Activated naive CD4-positive, alpha-beta T cell treated with anti-CD3 and anti-CD28 coated beads, Interleukin-2, amount 10 ng/mL, durations not matched to agents 7 days and 5 days (primary cell): ENCODE measurements at regions not wholly inside any gene's neighbourhood (a gene's known extent, or its start where the extent isn't known, plus 50 kb on each side); places are given as distances from the start of the nearest gene placed in this dataset.
"Not testable (repeated sequence)": the region's sequence is repeated elsewhere in the genome, so short reads cannot be mapped to it uniquely, and the experiment has no call there.

Experiments used
- CTCF ChIA-PET: fragments of 350-600 bp; sonication (Branson Sonifier 250); formaldehyde crosslinking; loops from one replicate; lab custom pipeline; 2021; ENCODE audit warnings: antibody characterized with exemption; lab: Charles Lee
- DNase-seq: peaks from one replicate; pipeline ENCODE4 v3.0.0-alpha.2; 2020
- H3K27ac Mint-ChIP-seq: one replicate; pipeline ENCODE4 v1.8.0; 2021; ENCODE audit warnings: mild to moderate bottlenecking, moderate library complexity, mixed read lengths
- H3K27me3 Mint-ChIP-seq: one replicate; pipeline ENCODE4 v1.8.0; 2021; ENCODE audit warnings: mild to moderate bottlenecking, mixed read lengths
- H3K36me3 Mint-ChIP-seq: one replicate; pipeline ENCODE4 v1.8.0; 2021; ENCODE audit warnings: mixed read lengths
- H3K4me1 Mint-ChIP-seq: one replicate; pipeline ENCODE4 v1.8.0; 2021; ENCODE audit warnings: mixed read lengths
- H3K4me3 Mint-ChIP-seq: one replicate; pipeline ENCODE4 v1.8.0; 2021; ENCODE audit warnings: mild to moderate bottlenecking, moderate library complexity, mixed read lengths
- H3K9me3 Mint-ChIP-seq: one replicate; pipeline ENCODE4 v1.8.0; 2021; ENCODE audit warnings: mixed read lengths

DNA sequence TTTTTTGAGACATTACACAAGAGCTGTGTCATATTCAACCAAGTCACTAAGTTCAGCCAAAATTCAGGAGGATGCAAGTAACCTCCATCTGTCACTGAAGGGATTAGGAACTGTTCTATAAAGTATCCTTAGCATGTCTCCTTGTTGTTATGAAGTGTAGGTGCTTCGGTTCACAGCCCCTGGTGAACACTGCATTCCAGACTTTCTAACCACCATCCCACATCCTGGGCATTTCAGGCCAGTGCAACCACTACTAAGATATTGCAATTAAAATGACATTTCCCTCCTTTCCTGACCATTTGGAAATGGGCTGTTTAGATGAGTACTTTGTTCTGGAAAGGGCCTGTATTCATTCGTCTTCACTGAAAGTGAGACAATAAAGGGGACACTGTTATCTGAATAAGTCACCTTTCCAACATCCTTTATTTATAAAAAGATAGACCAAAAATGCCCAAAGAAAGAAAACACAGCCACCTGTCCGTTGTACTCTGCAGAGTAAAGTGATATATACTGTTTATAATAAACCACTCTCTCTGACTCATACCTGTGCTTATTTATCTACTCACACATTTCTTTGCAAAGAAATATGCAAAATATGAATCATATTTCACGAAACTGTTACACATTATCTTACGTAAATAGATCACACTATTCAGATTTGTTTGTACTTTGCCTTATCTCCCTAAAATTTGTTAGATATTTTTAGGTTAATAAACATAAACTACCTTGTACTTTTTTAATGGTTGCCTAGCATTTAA is 861.9 kb downstream of the CDH18 start:
- Mint-ChIP-seq H3K4me1 (no peaks in the 10 kb centered on the region), H3K27me3 (no peaks in the 10 kb centered on the region), H3K27ac (no peak overlapping the region), H3K4me3 (no peak overlapping the region), H3K36me3 (no peaks in the 10 kb centered on the region), H3K9me3 (peaks cover 15% of the 10 kb centered on the region)
- CTCF ChIA-PET: no interaction called here
- DNase-seq: no peak

DNA sequence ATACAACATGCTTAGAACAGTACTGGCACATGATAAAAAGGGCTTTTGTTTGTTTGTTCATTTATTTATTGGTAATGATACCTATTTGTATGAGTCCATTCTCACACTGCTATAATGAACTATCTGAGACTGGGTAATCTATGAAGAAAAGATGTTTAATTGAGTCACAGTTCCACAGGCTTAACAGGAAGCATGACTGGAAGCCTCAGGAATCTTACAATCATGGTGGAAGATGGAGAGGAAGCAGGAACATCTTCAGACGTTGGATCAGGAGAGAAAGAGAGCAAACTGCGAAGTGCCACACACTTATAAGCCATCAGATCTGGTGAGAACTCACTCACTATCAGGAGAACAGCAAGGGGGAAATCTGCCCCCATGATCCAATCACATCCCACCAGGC is 847.7 kb downstream of the CDH18 start:
- Mint-ChIP-seq H3K4me1 (no peaks in the 10 kb centered on the region), H3K9me3 (peaks cover 10% of the 10 kb centered on the region), H3K36me3 (no peaks in the 10 kb centered on the region), H3K4me3 (no peak overlapping the region), H3K27ac (no peak overlapping the region), H3K27me3 (no peaks in the 10 kb centered on the region)
- no peak for DNase-seq
- CTCF ChIA-PET: no interaction called here

DNA sequence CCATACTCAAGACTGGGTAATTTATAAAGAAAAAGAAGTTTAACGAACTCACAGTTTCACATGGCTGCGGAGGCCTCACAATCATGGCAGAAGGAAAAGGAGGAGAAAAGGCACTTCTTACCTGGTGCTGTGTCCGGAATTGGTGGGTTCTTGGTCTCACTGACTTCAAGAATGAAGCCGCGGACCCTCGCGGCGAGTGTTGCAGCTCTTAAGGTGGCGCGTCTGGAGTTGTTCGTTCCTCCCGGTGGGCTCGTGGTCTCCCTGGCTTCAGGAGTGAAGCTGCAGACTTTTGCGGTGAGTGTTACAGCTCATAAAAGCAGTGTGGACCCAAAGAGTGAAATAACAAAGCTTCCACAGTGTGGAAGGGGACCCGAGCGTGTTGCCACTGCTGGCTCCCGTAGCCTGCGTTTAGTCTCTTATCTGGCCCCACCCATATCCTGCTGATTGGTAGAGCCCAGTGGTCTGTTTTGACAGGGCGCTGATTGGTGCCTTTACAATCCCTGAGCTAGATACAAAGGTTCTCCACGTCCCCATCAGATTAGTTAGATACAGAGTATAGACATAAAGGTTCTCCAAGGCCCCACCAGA is 846.0 kb downstream of the CDH18 start:
- H3K27me3 Mint-ChIP-seq, H3K4me3 Mint-ChIP-seq, DNase-seq, H3K27ac Mint-ChIP-seq, H3K4me1 Mint-ChIP-seq, H3K36me3 Mint-ChIP-seq, CTCF ChIA-PET: not testable (repeated sequence)
- peaks cover 11% of the 10 kb centered on the region for H3K9me3 Mint-ChIP-seq

DNA sequence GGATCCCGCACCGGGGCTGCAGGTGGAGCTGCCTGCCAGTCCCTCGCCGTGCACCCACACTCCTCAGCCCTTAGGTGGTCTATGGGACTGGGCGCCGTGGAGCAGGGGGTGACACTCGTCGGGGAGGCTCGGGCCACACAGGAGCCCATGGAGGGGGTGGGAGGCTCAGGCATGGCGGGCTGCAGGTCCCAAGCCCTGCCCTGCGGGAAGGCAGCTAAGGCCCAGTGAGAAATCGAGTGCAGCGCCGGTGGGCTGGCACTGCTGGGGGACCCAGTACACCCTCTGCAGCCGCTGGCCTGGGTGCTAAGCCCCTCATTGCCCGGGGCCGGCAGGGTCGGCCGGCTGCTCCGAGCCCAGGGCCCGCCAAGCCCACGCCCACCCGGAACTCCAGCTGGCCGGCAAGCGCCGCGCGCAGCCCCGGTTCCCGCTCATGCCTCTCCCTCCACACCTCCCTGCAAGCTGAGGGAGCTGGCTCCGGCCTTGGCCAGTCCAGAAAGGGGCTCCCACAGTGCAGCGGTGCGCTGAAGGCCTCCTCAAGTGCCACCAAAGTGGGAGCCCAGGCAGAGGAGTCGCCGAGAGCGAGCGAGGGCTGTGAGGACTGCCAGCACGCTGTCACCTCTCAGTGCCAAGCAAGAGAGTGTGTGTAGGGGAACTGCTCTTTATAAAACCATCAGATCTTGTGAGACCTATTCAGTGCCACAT is 845.1 kb downstream of the CDH18 start:
- H3K36me3 Mint-ChIP-seq, H3K27me3 Mint-ChIP-seq, CTCF ChIA-PET, H3K4me3 Mint-ChIP-seq, H3K4me1 Mint-ChIP-seq, H3K27ac Mint-ChIP-seq, DNase-seq: not testable (repeated sequence)
- peaks cover 11% of the 10 kb centered on the region for H3K9me3 Mint-ChIP-seq

DNA sequence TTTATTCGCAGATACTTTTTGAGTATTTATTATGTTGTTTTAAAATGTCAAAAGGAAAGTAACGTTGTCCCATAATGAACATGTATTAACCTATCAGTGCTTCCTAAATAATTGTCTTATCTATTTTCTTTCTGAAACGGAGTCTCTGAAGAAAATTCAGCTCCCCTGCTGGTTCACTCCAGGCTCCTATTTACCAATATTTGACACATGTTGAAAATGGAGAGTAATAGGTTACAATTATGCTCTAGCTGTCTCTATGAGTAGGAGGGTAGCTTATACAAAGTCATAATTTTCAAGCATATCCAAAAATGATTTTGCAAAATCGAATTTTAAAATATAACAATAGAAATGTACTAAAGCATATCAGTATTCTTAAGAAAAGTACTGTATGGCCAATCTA is 844.1 kb downstream of the CDH18 start:
- CTCF ChIA-PET: no interaction called here
- H3K27ac Mint-ChIP-seq: no peak overlapping the region
- no peak for DNase-seq
- H3K27me3 Mint-ChIP-seq: no peaks in the 10 kb centered on the region
- no peaks in the 10 kb centered on the region for H3K4me1 Mint-ChIP-seq
- no peaks in the 10 kb centered on the region for H3K36me3 Mint-ChIP-seq
- peaks cover 14% of the 10 kb centered on the region for H3K9me3 Mint-ChIP-seq
- no peak overlapping the region for H3K4me3 Mint-ChIP-seq

DNA sequence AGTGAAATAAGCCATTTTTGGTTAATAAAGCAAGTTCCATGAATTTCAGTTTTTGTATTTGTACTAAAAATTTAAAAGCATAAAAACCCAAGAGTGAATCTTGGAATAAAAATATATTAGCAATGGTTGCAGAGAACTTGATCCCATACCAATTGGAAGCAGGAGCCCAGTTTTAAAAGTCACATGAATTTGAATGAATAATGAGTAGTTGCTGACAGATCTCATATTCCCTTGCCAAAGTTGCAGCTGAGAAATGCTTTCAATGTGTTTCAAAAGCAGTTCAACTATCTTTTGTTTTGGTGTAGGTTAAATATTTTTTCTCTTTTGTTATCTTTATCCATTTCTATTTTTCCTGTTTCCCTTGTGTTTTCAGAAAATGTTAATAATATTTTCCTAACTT is 818.6 kb downstream of the CDH18 start:
- Mint-ChIP-seq H3K4me1 (no peaks in the 10 kb centered on the region), H3K27ac (no peak overlapping the region), H3K9me3 (peaks cover 2% of the 10 kb centered on the region), H3K27me3 (no peaks in the 10 kb centered on the region), H3K4me3 (no peak overlapping the region), H3K36me3 (no peaks in the 10 kb centered on the region)
- CTCF ChIA-PET: no interaction called here
- no peak for DNase-seq

DNA sequence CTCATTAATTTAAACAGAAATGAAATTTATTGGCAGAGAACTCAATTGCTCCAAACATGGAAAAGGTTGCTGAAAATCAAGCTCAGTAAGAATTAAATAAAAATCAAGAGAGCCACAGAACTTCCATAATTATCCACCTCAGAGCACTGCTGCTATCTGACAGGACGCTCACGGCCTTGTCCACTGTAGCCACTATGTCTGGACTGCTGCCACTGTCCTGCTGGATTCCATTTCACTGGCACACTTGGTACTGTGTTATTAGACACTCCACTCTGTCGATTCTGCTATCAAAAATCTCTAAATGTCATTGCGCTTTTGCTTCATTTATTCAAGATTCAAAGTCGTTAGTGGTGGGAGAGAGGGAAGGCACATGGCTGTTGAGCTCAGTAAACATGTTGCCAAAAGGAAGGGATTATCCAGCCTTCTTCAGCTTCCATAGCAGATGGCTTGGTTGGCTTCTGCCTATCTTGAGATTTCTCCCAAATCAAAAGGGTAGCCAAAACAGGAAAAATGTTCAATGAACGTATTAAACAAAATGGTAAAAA is 815.0 kb downstream of the CDH18 start:
- H3K9me3 Mint-ChIP-seq: peaks cover 4% of the 10 kb centered on the region
- no peak overlapping the region for H3K4me3 Mint-ChIP-seq
- no peak for DNase-seq
- H3K27ac Mint-ChIP-seq: no peak overlapping the region
- no peaks in the 10 kb centered on the region for H3K36me3 Mint-ChIP-seq
- no peaks in the 10 kb centered on the region for H3K27me3 Mint-ChIP-seq
- H3K4me1 Mint-ChIP-seq: no peaks in the 10 kb centered on the region
- CTCF ChIA-PET: no interaction called here

DNA sequence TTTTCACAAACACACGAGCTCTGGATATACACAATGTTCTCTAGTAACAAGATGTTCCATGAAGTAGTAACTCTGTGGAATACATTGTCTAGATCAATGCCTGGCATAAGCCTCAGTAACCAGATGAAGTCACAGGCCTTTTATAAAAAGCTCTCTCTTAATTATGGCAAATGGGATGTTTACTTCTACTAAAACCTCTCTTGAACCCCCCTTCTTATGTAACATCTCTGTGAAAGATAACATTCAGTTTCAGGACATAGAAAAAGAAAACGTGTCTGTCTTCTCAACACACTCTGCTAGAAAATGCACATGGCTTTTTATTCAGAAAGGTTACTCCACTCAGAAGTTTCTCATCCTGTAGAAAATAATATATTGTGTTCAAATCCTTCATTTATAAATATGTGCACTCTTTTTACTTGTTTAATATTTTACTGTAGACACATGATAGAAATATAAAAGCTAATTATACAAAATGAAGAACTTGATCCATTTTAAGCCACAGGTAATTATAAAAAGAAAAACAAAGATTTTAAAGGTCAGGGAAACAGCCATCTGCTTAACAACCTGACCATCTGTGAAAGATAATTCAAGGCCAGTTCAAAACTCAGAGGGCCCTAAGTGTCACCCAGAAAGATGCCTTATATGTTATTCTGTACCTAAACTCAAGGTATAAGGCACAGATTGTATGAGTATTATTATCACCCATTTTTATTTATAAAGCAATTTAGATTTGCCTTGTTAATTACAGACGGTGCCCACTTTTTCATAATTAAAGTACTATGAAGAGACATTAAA is 812.0 kb downstream of the CDH18 start:
- no peaks in the 10 kb centered on the region for H3K4me1 Mint-ChIP-seq
- no peak for DNase-seq
- H3K36me3 Mint-ChIP-seq: no peaks in the 10 kb centered on the region
- CTCF ChIA-PET: no interaction called here
- peaks cover 6% of the 10 kb centered on the region for H3K9me3 Mint-ChIP-seq
- no peak overlapping the region for H3K4me3 Mint-ChIP-seq
- H3K27ac Mint-ChIP-seq: no peak overlapping the region
- H3K27me3 Mint-ChIP-seq: no peaks in the 10 kb centered on the region

DNA sequence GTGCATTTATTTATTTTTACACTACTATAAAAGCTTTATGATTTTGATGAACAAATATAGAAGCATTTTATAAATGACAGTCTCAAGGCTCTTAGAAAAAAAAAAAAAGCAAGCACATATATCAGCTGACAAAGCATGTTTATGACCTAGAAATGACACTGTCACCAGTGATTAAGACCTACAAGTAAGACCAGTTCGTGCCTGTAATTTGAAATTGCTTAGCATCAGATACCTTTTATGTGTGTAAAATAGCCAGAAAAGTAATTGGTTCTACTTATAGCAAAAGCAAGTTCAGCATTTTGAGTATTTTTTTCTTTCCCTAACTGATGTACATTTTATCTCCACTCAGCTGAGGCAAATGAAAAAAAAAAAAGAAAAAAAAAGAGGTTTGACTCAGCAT is 808.4 kb downstream of the CDH18 start:
- CTCF ChIA-PET: no interaction called here
- Mint-ChIP-seq H3K27me3 (no peaks in the 10 kb centered on the region), H3K9me3 (peaks cover 4% of the 10 kb centered on the region), H3K36me3 (no peaks in the 10 kb centered on the region), H3K27ac (no peak overlapping the region), H3K4me3 (no peak overlapping the region), H3K4me1 (no peaks in the 10 kb centered on the region)
- no peak for DNase-seq

DNA sequence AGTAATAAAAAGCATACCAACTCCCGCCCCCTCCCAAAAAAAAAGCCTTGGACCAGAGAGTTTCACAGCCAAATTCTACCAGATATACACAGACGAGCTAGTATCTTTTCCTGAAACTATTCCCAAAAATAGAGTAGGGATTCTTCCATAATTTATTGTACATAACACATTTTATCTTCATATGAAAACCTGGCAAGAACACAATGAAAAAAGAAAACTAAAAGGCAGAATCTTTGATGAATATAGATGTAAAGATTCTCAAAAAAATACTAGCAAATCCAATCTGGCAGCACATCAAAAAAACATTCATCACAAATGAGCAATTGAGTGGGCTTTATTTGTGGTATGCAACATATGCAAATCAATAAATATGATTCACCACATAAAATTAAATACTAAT is 798.8 kb downstream of the CDH18 start:
- Mint-ChIP-seq H3K27ac (no peak overlapping the region), H3K9me3 (peaks cover 5% of the 10 kb centered on the region), H3K27me3 (no peaks in the 10 kb centered on the region), H3K36me3 (no peaks in the 10 kb centered on the region), H3K4me1 (no peaks in the 10 kb centered on the region), H3K4me3 (no peak overlapping the region)
- no peak for DNase-seq
- CTCF ChIA-PET: no interaction called here

DNA sequence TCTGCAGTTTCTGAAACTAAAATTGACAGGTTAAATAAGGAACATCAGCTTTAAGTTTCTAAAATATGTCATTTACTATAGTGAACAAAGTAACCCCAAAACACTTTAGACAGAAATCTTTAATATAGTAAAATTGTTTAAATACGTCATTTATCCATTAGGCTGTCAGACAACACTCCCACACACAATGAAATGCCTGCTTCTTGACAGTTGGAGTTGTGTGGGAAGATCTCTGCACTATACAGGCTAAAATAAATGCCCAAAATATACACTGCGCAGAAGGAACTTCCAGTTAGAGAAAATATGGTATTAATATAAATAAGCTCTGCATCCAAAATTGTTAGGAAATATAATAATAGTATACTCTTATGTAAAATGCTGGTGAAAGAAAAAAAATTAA is 794.4 kb downstream of the CDH18 start:
- CTCF ChIA-PET: no interaction called here
- no peaks in the 10 kb centered on the region for H3K36me3 Mint-ChIP-seq
- H3K9me3 Mint-ChIP-seq: peaks cover 2% of the 10 kb centered on the region
- H3K4me1 Mint-ChIP-seq: no peaks in the 10 kb centered on the region
- no peak overlapping the region for H3K4me3 Mint-ChIP-seq
- DNase-seq: no peak
- no peak overlapping the region for H3K27ac Mint-ChIP-seq
- no peaks in the 10 kb centered on the region for H3K27me3 Mint-ChIP-seq

DNA sequence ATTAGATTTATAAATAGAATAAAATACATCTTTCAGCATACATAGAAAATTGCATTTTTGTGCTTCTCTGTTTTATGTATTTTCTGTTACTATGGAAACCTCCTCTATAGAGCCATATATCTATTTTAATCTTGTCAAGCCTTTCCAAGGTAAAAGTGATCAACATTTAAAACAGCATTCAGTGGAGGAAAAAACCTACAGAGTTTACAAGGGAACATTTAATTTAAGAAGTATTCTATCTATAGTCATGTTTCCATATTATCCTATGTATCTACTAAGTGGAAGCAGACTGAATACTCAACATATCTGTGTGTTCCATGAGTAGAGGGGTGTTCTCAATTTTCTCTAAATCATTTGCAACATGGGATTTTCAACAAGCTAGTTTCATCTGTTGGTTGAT is 791.4 kb downstream of the CDH18 start:
- CTCF ChIA-PET: no interaction called here
- Mint-ChIP-seq H3K36me3 (no peaks in the 10 kb centered on the region), H3K4me1 (no peaks in the 10 kb centered on the region), H3K4me3 (no peak overlapping the region), H3K27me3 (no peaks in the 10 kb centered on the region), H3K9me3 (no peaks in the 10 kb centered on the region), H3K27ac (no peak overlapping the region)
- DNase-seq: no peak

DNA sequence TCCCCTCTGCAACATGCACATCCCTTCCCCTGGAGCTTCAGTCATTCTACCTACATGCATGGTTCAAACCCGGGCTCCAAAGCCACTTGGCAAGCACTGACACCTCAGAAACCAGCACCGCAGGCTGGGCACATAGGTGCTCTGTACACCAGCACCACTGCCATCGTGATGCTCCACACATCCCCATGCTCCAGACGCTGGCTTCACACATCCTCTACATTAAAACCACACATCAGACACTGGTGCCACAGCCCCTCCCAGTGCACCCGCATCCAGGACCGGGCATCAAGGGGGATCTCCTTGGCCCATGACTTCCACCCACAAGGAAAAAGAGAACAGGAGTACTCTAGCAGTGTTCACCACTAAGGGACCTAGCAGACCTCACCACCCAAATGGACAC is 787.7 kb downstream of the CDH18 start:
- no peak overlapping the region for H3K4me3 Mint-ChIP-seq
- DNase-seq: no peak
- CTCF ChIA-PET: no interaction called here
- no peak overlapping the region for H3K27ac Mint-ChIP-seq
- H3K4me1 Mint-ChIP-seq: no peaks in the 10 kb centered on the region
- H3K9me3 Mint-ChIP-seq: no peaks in the 10 kb centered on the region
- no peaks in the 10 kb centered on the region for H3K27me3 Mint-ChIP-seq
- no peaks in the 10 kb centered on the region for H3K36me3 Mint-ChIP-seq

DNA sequence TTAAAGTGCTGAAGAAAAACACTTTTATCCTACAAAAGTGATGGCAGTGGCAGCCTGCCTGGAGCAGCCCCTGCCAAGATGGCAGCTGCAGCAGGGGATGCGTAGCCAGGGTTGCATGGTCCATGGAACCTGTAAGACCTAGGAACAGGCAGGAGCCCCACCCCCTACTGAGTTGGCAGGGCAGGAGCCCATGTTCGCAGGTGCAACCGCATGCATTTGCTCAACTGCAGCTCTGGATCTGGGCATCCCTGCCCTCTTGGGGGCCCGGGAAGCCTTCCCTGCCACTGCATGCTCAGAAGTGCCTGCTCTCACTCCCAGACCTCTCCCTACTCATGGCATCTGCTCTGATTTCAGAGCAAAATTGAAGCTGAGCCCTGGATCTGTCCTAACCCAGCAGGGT is 779.6 kb downstream of the CDH18 start:
- no peaks in the 10 kb centered on the region for H3K36me3 Mint-ChIP-seq
- no peak for DNase-seq
- no peak overlapping the region for H3K4me3 Mint-ChIP-seq
- no peaks in the 10 kb centered on the region for H3K4me1 Mint-ChIP-seq
- peaks cover 6% of the 10 kb centered on the region for H3K9me3 Mint-ChIP-seq
- no peak overlapping the region for H3K27ac Mint-ChIP-seq
- CTCF ChIA-PET: no interaction called here
- no peaks in the 10 kb centered on the region for H3K27me3 Mint-ChIP-seq
